HG03575 (cell line): ENCODE measurements at regions not wholly inside any gene's neighbourhood (a gene's known extent, or its start where the extent isn't known, plus 50 kb on each side); places are given as distances from the start of the nearest gene placed in this dataset.

Experiments
- ATAC-seq: cut with Tn5 transposase; IDR thresholded peaks from one replicate; pipeline ENCODE4 v1.9.1; 2021; ENCODE audit not compliant: unreplicated experiment, insufficient number of reproducible peaks, low FRiP score; ENCODE audit errors: extremely low read depth

- no peak for ATAC-seq
Measured at GRCh38 chr12:103175625-103176024, 218.2 kb downstream of the ASCL1 start.

DNA sequence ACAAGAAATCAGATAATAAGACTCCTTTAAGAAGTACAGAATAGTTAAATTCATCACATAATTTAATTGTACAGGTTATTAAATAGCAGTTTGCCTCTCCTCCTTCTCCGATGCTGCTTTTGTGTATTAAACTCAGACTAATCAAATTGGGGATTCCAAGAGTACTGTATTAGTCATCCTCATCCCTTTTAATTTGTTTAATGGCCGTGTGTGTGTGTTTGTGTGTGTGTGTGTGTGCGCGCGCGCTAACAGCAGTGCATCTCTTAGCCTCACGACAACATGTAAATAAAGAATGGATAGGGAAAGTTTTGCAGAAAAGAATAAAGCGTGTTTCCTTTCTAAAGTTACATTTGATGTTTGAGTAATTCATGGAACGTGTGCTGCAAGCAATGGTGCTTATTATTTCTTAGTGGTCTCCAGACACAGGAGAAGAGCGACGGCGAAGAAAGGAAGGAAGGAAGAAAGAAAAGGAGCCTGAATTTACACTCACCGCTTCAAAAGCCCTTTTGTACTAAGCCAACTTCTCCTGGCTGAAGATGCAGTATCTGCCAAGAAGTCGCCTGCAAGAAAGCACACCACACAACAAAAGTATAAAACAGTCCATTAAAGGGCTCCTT lies 220.3 kb downstream of the ASCL1 start:
- ATAC-seq, result no peak

GRCh38 chr12:103178366-103179080 lies 221.0 kb downstream of the ASCL1 start:
- ATAC-seq, result no peak

DNA sequence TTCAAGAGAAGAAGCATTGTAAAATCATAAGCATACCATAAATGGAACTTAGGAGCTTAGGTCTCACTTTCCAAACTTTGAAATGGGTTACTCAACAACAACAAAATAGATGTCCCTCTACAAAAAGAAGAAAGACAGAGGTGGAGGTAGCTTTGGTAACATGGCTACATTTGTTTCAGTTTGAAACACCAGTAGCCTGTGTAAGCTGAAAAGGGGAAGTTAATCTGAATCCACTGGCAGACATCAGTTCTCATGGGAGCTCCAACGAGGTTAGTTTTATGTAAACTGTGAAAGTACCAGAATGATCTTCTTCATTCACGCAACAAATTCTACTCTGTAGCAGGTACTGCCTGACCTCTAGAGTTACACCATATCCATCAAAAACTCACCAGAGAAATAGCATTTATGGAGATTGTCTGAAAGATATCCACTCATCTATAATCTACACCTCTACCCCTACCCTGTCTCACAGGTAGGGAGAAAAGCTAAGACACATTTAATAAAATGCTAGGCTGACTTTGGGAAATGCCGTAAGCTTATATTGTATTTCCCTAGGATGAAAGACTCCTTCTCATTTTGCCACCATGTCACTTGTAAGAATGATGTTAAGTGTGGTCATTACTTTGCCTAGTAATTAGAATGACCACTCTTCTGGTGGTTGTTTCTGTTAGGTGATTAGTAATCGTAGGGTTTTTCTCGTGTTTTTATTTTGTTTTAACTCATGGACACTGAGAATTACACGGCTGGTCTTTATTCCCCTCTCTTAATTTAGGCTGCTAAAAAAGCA lies 224.1 kb downstream of the ASCL1 start:
- ATAC-seq, result peak; percentile 87

DNA sequence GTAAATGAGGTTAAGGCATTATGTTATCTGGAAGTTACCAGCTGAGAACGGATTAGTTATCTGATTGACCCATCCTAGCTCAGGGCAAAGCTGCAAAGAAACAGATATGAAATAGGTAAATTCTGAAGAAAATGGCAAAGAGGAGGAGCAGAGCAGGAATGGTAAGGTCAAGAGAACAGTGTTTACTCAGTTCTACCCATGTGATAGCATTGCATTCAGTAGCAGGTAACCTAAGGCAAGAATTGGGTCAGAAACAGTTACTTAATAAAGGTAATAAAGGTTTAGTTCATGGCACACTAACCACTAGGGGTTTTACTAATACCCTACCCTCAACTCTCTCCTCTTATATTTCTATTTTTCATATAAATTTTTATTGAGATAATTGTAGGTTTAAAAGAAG lies 224.8 kb downstream of the ASCL1 start:
- ATAC-seq, result no peak

GRCh38 chr12:103196467-103196866 lies 239.0 kb downstream of the ASCL1 start:
- no peak for ATAC-seq

- ATAC-seq, result no peak
Measured at GRCh38 chr12:103197725-103198388, 240.4 kb downstream of the ASCL1 start.

- no peak for ATAC-seq
Measured at GRCh38 chr12:103198499-103198898, 241.0 kb downstream of the ASCL1 start.

DNA sequence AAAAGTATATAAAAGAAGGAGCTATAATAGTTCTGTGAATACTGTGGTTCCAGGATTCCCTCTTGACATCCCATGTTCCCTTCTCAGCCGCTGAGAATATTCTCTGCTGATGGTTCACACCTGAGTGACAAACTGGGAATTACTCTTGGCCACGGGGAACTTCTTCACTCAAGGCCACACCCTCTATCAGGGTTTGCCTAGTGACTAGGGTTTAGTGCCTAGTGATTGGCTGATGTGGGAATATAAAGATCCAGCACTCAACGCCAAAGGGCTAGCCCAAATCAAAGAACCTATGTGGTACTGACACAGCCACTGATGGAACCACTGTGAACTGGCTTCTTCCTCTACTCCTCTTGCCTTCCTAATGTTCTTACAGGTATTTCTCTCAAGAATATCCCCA lies 248.4 kb downstream of the ASCL1 start:
- ATAC-seq, result no peak

GRCh38 chr12:103207936-103208335 lies 250.5 kb downstream of the ASCL1 start:
- no peak for ATAC-seq

DNA sequence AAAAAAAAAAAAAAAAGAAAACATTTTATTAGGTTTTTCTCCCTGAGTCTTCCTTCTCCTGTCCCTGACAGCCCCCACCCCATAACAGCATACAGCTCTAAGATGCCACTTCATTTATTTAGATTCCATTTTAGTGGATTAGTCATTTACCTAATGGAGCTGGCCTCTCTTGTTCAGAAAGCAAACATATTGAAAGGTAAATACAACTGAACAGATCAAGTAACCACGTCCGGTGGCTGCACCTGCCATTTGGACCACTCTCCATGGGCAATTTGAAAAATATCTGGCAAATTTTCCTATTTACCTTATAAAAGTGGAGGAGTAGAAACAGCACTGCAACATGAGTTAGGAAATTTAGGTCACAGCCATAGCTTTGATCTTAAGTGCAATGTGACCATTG lies 254.6 kb downstream of the C12orf42 start:
- ATAC-seq, result no peak

- ATAC-seq, result no peak
Measured at GRCh38 chr12:103244596-103244995, 251.2 kb downstream of the C12orf42 start.

- no peak for ATAC-seq
Measured at GRCh38 chr12:103247531-103247930, 248.2 kb downstream of the C12orf42 start.

DNA sequence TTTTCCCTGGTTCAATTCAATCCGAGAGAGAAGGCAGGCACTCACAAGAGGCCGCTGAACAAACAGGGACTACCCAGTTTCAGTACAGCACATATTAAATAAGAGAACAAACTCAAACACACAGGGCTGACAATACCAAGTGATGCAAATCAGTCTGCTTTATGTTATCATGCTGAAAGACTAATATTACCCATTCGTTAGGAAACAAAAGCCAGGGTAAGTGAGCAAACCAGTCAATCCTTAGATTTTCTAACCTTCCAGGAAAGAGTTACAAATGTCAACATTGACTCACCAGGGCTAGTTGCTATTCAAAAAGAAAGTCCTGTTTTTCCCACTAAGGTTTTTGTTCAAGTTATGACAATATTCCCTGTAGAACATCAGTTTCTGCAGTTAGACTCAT lies 246.2 kb downstream of the C12orf42 start:
- ATAC-seq, result no peak

- no peak for ATAC-seq
Measured at GRCh38 chr12:103250487-103250886, 245.3 kb downstream of the C12orf42 start.
